ENCODE measurements at regions not wholly inside any gene's neighbourhood (a gene's known extent, or its start where the extent isn't known, plus 50 kb on each side); places are given as distances from the start of the nearest gene placed in this dataset.

GRCh38 chr3:130820976-130821375 lies 72.9 kb upstream of the ATP2C1 start:
- peak in 1 of 2 donors; percentile 74 for TF ChIP-seq POLR2A (IDR thresholded peaks at IDR 0.05)
- no peak for TF ChIP-seq CTCF (IDR thresholded peaks at IDR 0.05)
